Neuronal stem cell (in vitro differentiated cells): ENCODE measurements at regions not wholly inside any gene's neighbourhood (a gene's known extent, or its start where the extent isn't known, plus 50 kb on each side); places are given as distances from the start of the nearest gene placed in this dataset.

Source experiments
- DNase-seq: peaks from one replicate; pipeline ENCODE4 v3.0.0-alpha.2; 2013; ENCODE audit warnings: low spot score
- H2AFZ ChIP-seq: one replicate; pipeline ENCODE4 v1.6.1; 2013; ENCODE audit warnings: mild to moderate bottlenecking, low read length, inconsistent platforms
- H2AK5ac ChIP-seq: 2 replicates; pipeline ENCODE4 v1.6.1; 2013; ENCODE audit warnings: low read depth, mild to moderate bottlenecking, inconsistent platforms, low read length, moderate library complexity, mixed read lengths
- H2BK120ac ChIP-seq: 2 replicates; pipeline ENCODE4 v1.6.1; 2013; ENCODE audit warnings: low read depth, mild to moderate bottlenecking, inconsistent platforms, low read length, moderate library complexity, mixed read lengths
- H2BK12ac ChIP-seq: one replicate; pipeline ENCODE4 v1.6.1; 2013; ENCODE audit warnings: low read length, inconsistent platforms
- H2BK15ac ChIP-seq: 2 replicates; pipeline ENCODE4 v1.6.1; 2013; ENCODE audit warnings: mild to moderate bottlenecking, low read length, inconsistent platforms, mixed read lengths
- H2BK5ac ChIP-seq: one replicate; pipeline ENCODE4 v1.6.1; 2013; ENCODE audit warnings: inconsistent platforms, mild to moderate bottlenecking, low read length, moderate library complexity
- H3K14ac ChIP-seq: one replicate; pipeline ENCODE4 v1.6.1; 2013; ENCODE audit warnings: low read length, inconsistent platforms
- H3K18ac ChIP-seq: 2 replicates; pipeline ENCODE4 v1.6.1; 2013; ENCODE audit warnings: low read length, inconsistent platforms
- H3K23ac ChIP-seq: 2 replicates; pipeline ENCODE4 v1.6.1; 2013; ENCODE audit warnings: low read depth, mild to moderate bottlenecking, mixed read lengths, low read length, inconsistent platforms; ENCODE audit not compliant: poor library complexity
- H3K27ac ChIP-seq: replicated peaks from 3 replicates; pipeline ENCODE4 v1.5.1; 2013; ENCODE audit warnings: low read length, inconsistent platforms
- H3K27me3 ChIP-seq, 3 experiments: 2 replicates each; pipeline ENCODE4 v1.6.1; 2013; ENCODE audit warnings: low read length in 3 of 3, mild to moderate bottlenecking in 2 of 3, inconsistent platforms in 1 of 3, low read depth in 1 of 3, mixed read lengths in 1 of 3, moderate library complexity in 1 of 3; ENCODE audit not compliant: control insufficient read depth in 3 of 3, insufficient read depth in 3 of 3
- H3K36me3 ChIP-seq, 2 donors: replicated peaks in 1 of 2; 2 replicates each; pipeline ENCODE4 v1.6.1; 2013; ENCODE audit warnings: low read length in 2 of 2; ENCODE audit not compliant: control insufficient read depth in 2 of 2, insufficient read depth in 2 of 2
- H3K4ac ChIP-seq: 2 replicates; pipeline ENCODE4 v1.6.1; 2013; ENCODE audit warnings: inconsistent platforms, mild to moderate bottlenecking, low read length, moderate library complexity
- H3K4me1 ChIP-seq, 2 donors: 1 replicate in 1 of 2; 2 replicates in 1 of 2; pipeline ENCODE4 v1.6.1; 2013; ENCODE audit warnings: low read length in 2 of 2, low read depth in 1 of 2; ENCODE audit not compliant: control insufficient read depth in 2 of 2, insufficient read depth in 1 of 2
- H3K4me2 ChIP-seq: one replicate; pipeline ENCODE4 v1.6.1; 2013; ENCODE audit warnings: mild to moderate bottlenecking, low read length, inconsistent platforms; ENCODE audit not compliant: insufficient read depth, poor library complexity, severe bottlenecking
- H3K4me3 ChIP-seq, 2 donors: 2 replicates each; pipeline ENCODE4 v1.5.1; 2013; ENCODE audit warnings: low read length in 2 of 2, mild to moderate bottlenecking in 2 of 2, inconsistent platforms in 1 of 2, moderate library complexity in 1 of 2
- H3K79me1 ChIP-seq: one replicate; pipeline ENCODE4 v1.6.1; 2013; ENCODE audit warnings: low read depth, mild to moderate bottlenecking, inconsistent platforms, low read length, moderate library complexity
- H3K9ac ChIP-seq: one replicate; pipeline ENCODE4 v1.6.1; 2013; ENCODE audit warnings: mild to moderate bottlenecking, low read depth, low read length, inconsistent platforms; ENCODE audit not compliant: poor library complexity
- H3K9me3 ChIP-seq, 2 donors: replicated peaks in 1 of 2; 2 replicates each; pipeline versions ENCODE3 to v1.6.1; 2013; ENCODE audit warnings: low read length in 2 of 2, mild to moderate bottlenecking in 2 of 2, inconsistent platforms in 1 of 2, low read depth in 1 of 2, mixed read lengths in 1 of 2, moderate library complexity in 1 of 2; ENCODE audit not compliant: control insufficient read depth in 2 of 2, insufficient read depth in 1 of 2
- H4K8ac ChIP-seq: one replicate; pipeline ENCODE4 v1.6.1; 2013; ENCODE audit warnings: low read depth, mild to moderate bottlenecking, inconsistent platforms, low read length, moderate library complexity
- H4K91ac ChIP-seq: one replicate; pipeline ENCODE4 v1.6.1; 2013; ENCODE audit warnings: low read length, low read depth, mild to moderate bottlenecking, inconsistent platforms; ENCODE audit not compliant: poor library complexity
- WGBS, 2 donors: extraction: QIAGEN DNeasy Blood & Tissue Kit; methylation state at CpG; one replicate each; pipeline ENCODE4 v1.1.7; 2013; ENCODE audit warnings: missing lambda C conversion rate in 2 of 2, mixed read lengths in 1 of 2; ENCODE audit not compliant: insufficient read length in 2 of 2, insufficient replicate concordance in 1 of 2; ENCODE audit errors: extremely low coverage in 2 of 2; 5-methylcytosine and 5-hydroxymethylcytosine counted together

DNA sequence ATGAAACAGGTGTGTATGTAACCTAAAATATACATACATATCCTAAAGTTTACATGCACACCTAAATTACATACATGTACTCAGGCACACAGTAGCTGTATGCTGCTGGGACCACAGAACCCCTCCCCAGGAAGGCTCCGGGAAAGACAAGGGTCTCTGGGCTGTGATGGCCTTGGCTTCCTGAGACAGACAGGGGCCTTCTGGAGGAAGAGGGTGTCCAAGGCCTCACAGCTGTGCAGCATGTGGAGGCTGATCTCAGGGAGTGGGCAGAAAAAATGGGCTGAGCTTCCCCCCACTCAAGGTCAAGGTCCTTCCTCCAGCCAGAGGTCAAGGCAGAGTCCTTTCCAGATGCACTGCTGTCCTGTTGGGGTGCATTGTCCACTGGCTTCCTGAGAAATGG is 129.1 kb upstream of the THBS2 start:
- Histone ChIP-seq H2BK15ac (no peak overlapping the region), H2BK5ac (no peak overlapping the region), H3K4me1 (peaks cover 4% of the 10 kb centered on the region in 2 donors), H3K36me3 (no peaks in the 10 kb centered on the region), H3K27ac (no peak overlapping the region), H4K91ac (no peak overlapping the region), H4K8ac (no peak overlapping the region), H3K79me1 (no peaks in the 10 kb centered on the region), H3K23ac (no peak overlapping the region), H3K4me2 (no peak overlapping the region), H3K14ac (no peak overlapping the region), H3K9ac (no peak overlapping the region), H2AFZ (no peak overlapping the region), H2BK12ac (no peak overlapping the region), H3K4ac (no peak overlapping the region), H2BK120ac (no peak overlapping the region), H3K4me3 (no peak overlapping the region), H2AK5ac (no peak overlapping the region), H3K9me3 (peaks cover 0 to 7% of the 10 kb centered on the region in 2 donors), H3K18ac (no peak overlapping the region), H3K27me3 (peaks cover 0 to 2% (median 0%) of the 10 kb centered on the region in 3 experiments)
- no CpG with 5 or more reads among the region's 1 CpG for WGBS, 2 donors
- no peak for DNase-seq

DNA sequence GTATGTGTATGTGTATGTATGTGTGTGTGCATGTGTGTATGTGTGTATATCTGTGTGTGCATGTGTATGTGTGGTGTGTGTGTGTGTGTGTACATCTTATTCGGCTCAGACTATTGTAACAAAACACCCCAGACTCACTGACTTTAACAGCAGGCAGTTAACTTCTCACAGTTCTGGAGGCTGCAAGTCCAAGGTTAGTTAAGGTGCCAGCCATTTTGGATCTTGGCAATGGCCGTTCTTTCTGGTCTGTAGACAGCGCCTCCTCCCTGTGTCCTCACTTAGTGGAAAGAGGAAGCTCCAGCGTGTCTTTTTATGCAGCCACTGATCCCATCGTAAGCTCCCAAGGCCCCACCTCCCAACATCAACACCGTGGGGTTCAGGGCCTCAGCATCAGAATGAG is 128.3 kb upstream of the THBS2 start:
- Histone ChIP-seq H3K9me3 (peaks cover 0 to 8% of the 10 kb centered on the region in 2 donors), H3K14ac (no peak overlapping the region), H3K4me1 (peaks cover 4% of the 10 kb centered on the region in 2 donors), H3K4ac (no peak overlapping the region), H2BK120ac (no peak overlapping the region), H2AK5ac (no peak overlapping the region), H3K36me3 (no peaks in the 10 kb centered on the region), H3K4me2 (no peak overlapping the region), H4K8ac (no peak overlapping the region), H3K9ac (no peak overlapping the region), H2BK5ac (no peak overlapping the region), H2BK12ac (no peak overlapping the region), H2AFZ (no peak overlapping the region), H4K91ac (no peak overlapping the region), H3K18ac (no peak overlapping the region), H2BK15ac (no peak overlapping the region), H3K23ac (no peak overlapping the region), H3K79me1 (no peaks in the 10 kb centered on the region), H3K4me3 (no peak overlapping the region), H3K27ac (no peak overlapping the region), H3K27me3 (peaks cover 0 to 2% (median 0%) of the 10 kb centered on the region in 3 experiments)
- DNase-seq = no peak
- no CpG with 5 or more reads among the region's 6 CpGs for WGBS, 2 donors

- Histone ChIP-seq H3K23ac (no peak overlapping the region), H2AFZ (no peak overlapping the region), H3K4ac (no peak overlapping the region), H3K36me3 (no peaks in the 10 kb centered on the region), H3K27ac (no peak overlapping the region), H3K79me1 (no peaks in the 10 kb centered on the region), H3K14ac (no peak overlapping the region), H3K9ac (no peak overlapping the region), H3K9me3 (peaks cover 0 to 12% of the 10 kb centered on the region in 2 donors), H2BK12ac (no peak overlapping the region), H3K4me2 (no peak overlapping the region), H3K4me1 (peaks cover 2 to 4% of the 10 kb centered on the region in 2 donors), H2BK5ac (no peak overlapping the region), H2AK5ac (no peak overlapping the region), H2BK15ac (no peak overlapping the region), H2BK120ac (no peak overlapping the region), H3K18ac (peak overlapping the region; percentile 40), H4K91ac (no peak overlapping the region), H3K27me3 (peaks cover 0 to 2% (median 0%) of the 10 kb centered on the region in 3 experiments), H4K8ac (no peak overlapping the region), H3K4me3 (no peak overlapping the region)
- DNase-seq = no peak
- no CpG with 5 or more reads among the region's 8 CpGs for WGBS, 2 donors
Measured at GRCh38 chr6:169380493-169380892, 126.8 kb upstream of the THBS2 start.

GRCh38 chr6:169379495-169380070 is 125.9 kb upstream of the THBS2 start:
- no peak overlapping the region for H4K8ac ChIP-seq
- no peak overlapping the region for H2AFZ ChIP-seq
- H3K79me1 ChIP-seq = no peaks in the 10 kb centered on the region
- H3K4me1 ChIP-seq = peaks cover 0 to 4% of the 10 kb centered on the region in 2 donors
- no peak overlapping the region for H2BK12ac ChIP-seq
- no peaks in the 10 kb centered on the region for H3K27me3 ChIP-seq
- no peak overlapping the region for H2BK15ac ChIP-seq
- H3K36me3 ChIP-seq = no peaks in the 10 kb centered on the region
- H3K23ac ChIP-seq = no peak overlapping the region
- H3K9me3 ChIP-seq = peaks cover 3 to 9% of the 10 kb centered on the region in 2 donors
- no peak overlapping the region for H3K9ac ChIP-seq
- no peak overlapping the region for H3K4me3 ChIP-seq
- no peak for DNase-seq
- no peak overlapping the region for H3K14ac ChIP-seq
- no peak overlapping the region for H3K4ac ChIP-seq
- no peak overlapping the region for H2AK5ac ChIP-seq
- no peak overlapping the region for H3K4me2 ChIP-seq
- H3K27ac ChIP-seq = no peak overlapping the region
- no peak overlapping the region for H3K18ac ChIP-seq
- H2BK120ac ChIP-seq = no peak overlapping the region
- WGBS, 2 donors = no CpG with 5 or more reads among the region's 18 CpGs
- H2BK5ac ChIP-seq = no peak overlapping the region
- no peak overlapping the region for H4K91ac ChIP-seq
